SK-N-SH (cell line): ENCODE measurements at regions not wholly inside any gene's neighbourhood (a gene's known extent, or its start where the extent isn't known, plus 50 kb on each side); places are given as distances from the start of the nearest gene placed in this dataset.

ENCODE experiments used
- CTCF ChIA-PET: fragments of 300-600, 350-600 bp; formaldehyde crosslinking; extraction: SDS; loops from one replicate; lab custom pipeline; 2021; lab: Yijun Ruan, JAX
- POLR2A ChIA-PET: fragments of 350-600 bp; sonication (Branson Sonifier 250); formaldehyde crosslinking; extraction: SDS; loops from one replicate; lab custom pipeline; 2020; ENCODE audit warnings: antibody characterized with exemption, inconsistent platforms; lab: Yijun Ruan, JAX
- DNase-seq: peaks from one replicate; pipeline ENCODE4 v3.0.0; 2012
- H2AFZ ChIP-seq: fragments of 200-600 bp; sonication (generic); 2 replicates; pipeline ENCODE4 v1.8.1; 2016; ENCODE audit warnings: antibody characterized with exemption, mild to moderate bottlenecking, low read depth
- H3F3A ChIP-seq: fragments of 200-600 bp; sonication (generic); replicated peaks from 2 replicates; pipeline ENCODE3; 2016; ENCODE audit warnings: antibody characterized with exemption, mild to moderate bottlenecking; ENCODE audit not compliant: insufficient read depth
- H3K27ac ChIP-seq, 2 experiments: fragments of 200-500 bp in 1 of 2; fragments of 200-600 bp in 1 of 2; sonication (Bioruptor generic) in 1 of 2; sonication (generic), shearing (Covaris generic) in 1 of 2; 2 replicates each; pipeline versions ENCODE4 v1.5.1 to v1.6.1; 2014 to 2016; ENCODE audit warnings: low read depth in 2 of 2, inconsistent platforms in 1 of 2, low read length in 1 of 2, mild to moderate bottlenecking in 1 of 2, mixed read lengths in 1 of 2
- H3K27me3 ChIP-seq: fragments of 200-600 bp; sonication (generic), shearing (Covaris generic); 2 replicates; pipeline ENCODE4 v1.6.1; 2016; ENCODE audit warnings: mixed run types; ENCODE audit not compliant: insufficient read depth
- H3K36me3 ChIP-seq, 2 experiments: fragments of 200-500 bp in 1 of 2; fragments of 200-600 bp in 1 of 2; sonication (Bioruptor generic) in 1 of 2; sonication (generic) in 1 of 2; replicated peaks in 1 of 2; 2 replicates each; pipeline versions ENCODE3 to v1.5.1; 2014 to 2016; ENCODE audit warnings: low read length in 1 of 2, mild to moderate bottlenecking in 1 of 2; ENCODE audit not compliant: insufficient read depth in 2 of 2, control insufficient read depth in 1 of 2
- H3K4me1 ChIP-seq, 2 experiments: fragments of 200-500 bp in 1 of 2; fragments of 200-600 bp in 1 of 2; sonication (Bioruptor generic) in 1 of 2; sonication (generic), shearing (Covaris generic) in 1 of 2; 2 replicates each; pipeline versions ENCODE4 v1.5.1 to v1.6.1; 2014 to 2016; ENCODE audit warnings: low read depth in 1 of 2, low read length in 1 of 2, mixed run types in 1 of 2; ENCODE audit not compliant: insufficient read depth in 2 of 2, control insufficient read depth in 1 of 2
- H3K4me2 ChIP-seq: fragments of 200-600 bp; sonication (generic), shearing (Covaris generic); 2 replicates; pipeline ENCODE4 v1.6.1; 2017; ENCODE audit warnings: mixed run types
- H3K4me3 ChIP-seq, 2 experiments: fragments of 200-500 bp in 1 of 2; fragments of 200-600 bp in 1 of 2; sonication (Bioruptor generic) in 1 of 2; sonication (generic), shearing (Covaris generic) in 1 of 2; 2 replicates each; pipeline versions ENCODE4 v1.5.1 to v1.8.1; 2014 to 2016; ENCODE audit warnings: low read depth in 2 of 2, inconsistent platforms in 1 of 2, low read length in 1 of 2, mild to moderate bottlenecking in 1 of 2, mixed read lengths in 1 of 2, moderate library complexity in 1 of 2
- H3K79me2 ChIP-seq: fragments of 200-600 bp; sonication (generic); 2 replicates; pipeline ENCODE4 v1.8.1; 2017; ENCODE audit warnings: mild to moderate bottlenecking; ENCODE audit not compliant: insufficient read depth
- H3K9ac ChIP-seq: fragments of 200-600 bp; sonication (generic); 2 replicates; pipeline ENCODE4 v1.6.1; 2017; ENCODE audit warnings: mixed run types
- H3K9me2 ChIP-seq: fragments of 200-600 bp; sonication (generic); 2 replicates; pipeline ENCODE4 v1.6.1; 2017; ENCODE audit warnings: mixed run types
- H3K9me3 ChIP-seq: fragments of 200-600 bp; sonication (generic); 2 replicates; pipeline ENCODE4 v1.6.1; 2017; ENCODE audit warnings: mixed run types, mild to moderate bottlenecking, moderate library complexity
- H4K20me1 ChIP-seq: fragments of 200-600 bp; sonication (generic); 2 replicates; pipeline ENCODE4 v1.6.1; 2017; ENCODE audit warnings: mild to moderate bottlenecking, mixed run types; ENCODE audit not compliant: insufficient read depth
- ELF1 ChIP-seq: IDR thresholded peaks from 2 replicates; pipeline ENCODE4 v1.4.0; 2012
- EP300 ChIP-seq, 2 experiments: IDR thresholded peaks; 2 replicates each; pipeline versions ENCODE4 v1.4.0 to v1.6.1; 2012; ENCODE audit warnings: borderline replicate concordance in 1 of 2, low read depth in 1 of 2, low read length in 1 of 2
- EZH2phosphoT487 ChIP-seq: fragments of 200-600 bp; sonication (generic); IDR thresholded peaks from 2 replicates; pipeline ENCODE4 v1.6.1; 2017; ENCODE audit warnings: low read depth, mixed run types, mild to moderate bottlenecking, antibody characterized with exemption, moderate library complexity, borderline replicate concordance
- FOSL2 ChIP-seq: IDR thresholded peaks from 2 replicates; pipeline ENCODE4 v1.4.0; 2012; ENCODE audit warnings: low read depth, mild to moderate bottlenecking, moderate library complexity, borderline replicate concordance
- FOXM1 ChIP-seq: IDR thresholded peaks from 2 replicates; pipeline ENCODE4 v1.4.0; 2012; ENCODE audit warnings: low read depth, mild to moderate bottlenecking
- GABPA ChIP-seq: IDR thresholded peaks from 2 replicates; pipeline ENCODE4 v1.4.0; 2012; ENCODE audit warnings: low read depth, mild to moderate bottlenecking
- GATA2 ChIP-seq: sonication (generic); formaldehyde crosslinking; IDR thresholded peaks from 2 replicates; pipeline ENCODE4 v1.5.0; 2020; ENCODE audit warnings: mild to moderate bottlenecking, missing genetic modification reagents
- IRF3 ChIP-seq: fragments of 150-350 bp; IDR thresholded peaks from 2 replicates; pipeline ENCODE4 v1.6.1; 2016; ENCODE audit warnings: mild to moderate bottlenecking, low read depth, low read length
- MAX ChIP-seq: IDR thresholded peaks from 2 replicates; pipeline ENCODE4 v1.4.0; 2012; ENCODE audit warnings: low read depth
- MEF2A ChIP-seq: IDR thresholded peaks from 2 replicates; pipeline ENCODE4 v1.4.0; 2012; ENCODE audit warnings: low read depth, borderline replicate concordance
- NFIC ChIP-seq: IDR thresholded peaks from 2 replicates; pipeline ENCODE4 v1.4.0; 2012; ENCODE audit warnings: borderline replicate concordance
- RAD21 ChIP-seq: IDR thresholded peaks from 2 replicates; pipeline ENCODE4 v1.6.1; 2012; ENCODE audit warnings: mild to moderate bottlenecking, low read length
- REST ChIP-seq: IDR thresholded peaks from 2 replicates; pipeline ENCODE4 v1.6.1; 2012; ENCODE audit warnings: mild to moderate bottlenecking, low read depth, low read length, moderate library complexity
- RXRA ChIP-seq: IDR thresholded peaks from 2 replicates; pipeline ENCODE4 v1.4.0; 2012; ENCODE audit warnings: low read depth, mild to moderate bottlenecking, borderline replicate concordance
- SIN3A ChIP-seq: IDR thresholded peaks from 2 replicates; pipeline ENCODE4 v1.6.1; 2012; ENCODE audit warnings: low read depth, mild to moderate bottlenecking, low read length, moderate library complexity, borderline replicate concordance
- USF1 ChIP-seq: IDR thresholded peaks from 2 replicates; pipeline ENCODE4 v1.4.0; 2012; ENCODE audit warnings: low read depth, borderline replicate concordance
- USF2 ChIP-seq: fragments of 150-350 bp; IDR thresholded peaks from 2 replicates; pipeline ENCODE4 v1.6.1; 2017; ENCODE audit warnings: antibody characterized with exemption, low read length, low read depth, borderline replicate concordance
- ZBTB33 ChIP-seq: IDR thresholded peaks from 2 replicates; pipeline ENCODE4 v1.4.0; 2012; ENCODE audit warnings: low read depth, borderline replicate concordance
- WGBS: methylation state at CpG from one replicate; pipeline ENCODE4 v1.1.6; 2017; ENCODE audit warnings: low lambda C conversion rate; 5-methylcytosine and 5-hydroxymethylcytosine counted together

- no peak for TF ChIP-seq GATA2 (CRISPR knock-in tag)
- no peak for DNase-seq
Observed at GRCh38 chr5:39898731-39899130, 474.0 kb upstream of the DAB2 start.

GRCh38 chr5:39896706-39897105 is 471.9 kb upstream of the DAB2 start:
- H3K4me2 ChIP-seq = no peak overlapping the region
- no peaks in the 10 kb centered on the region for H3K4me1 ChIP-seq
- CTCF ChIA-PET = no interaction called here
- H3K9ac ChIP-seq = no peak overlapping the region
- H3K27me3 ChIP-seq = no peaks in the 10 kb centered on the region
- no peaks in the 10 kb centered on the region for H3K9me3 ChIP-seq
- no peak overlapping the region for H2AFZ ChIP-seq
- no peak overlapping the region for H3K27ac ChIP-seq
- no peaks in the 10 kb centered on the region for H3K36me3 ChIP-seq
- H3F3A ChIP-seq = no peaks in the 10 kb centered on the region
- POLR2A ChIA-PET = no interaction called here
- TF ChIP-seq IRF3 = no peak
- TF ChIP-seq SIN3A = no peak
- TF ChIP-seq MEF2A = no peak
- TF ChIP-seq GABPA = no peak
- TF ChIP-seq MAX = no peak
- no peak for TF ChIP-seq USF1
- no peak for TF ChIP-seq NFIC
- no peak for TF ChIP-seq ELF1
- no peak for TF ChIP-seq FOSL2
- no peak for TF ChIP-seq REST
- no peak for TF ChIP-seq ZBTB33
- TF ChIP-seq GATA2 (CRISPR knock-in tag) = no peak
- no peak for TF ChIP-seq USF2
- TF ChIP-seq EZH2phosphoT487 = no peak
- TF ChIP-seq RXRA = no peak
- TF ChIP-seq RAD21 = no peak
- no peak for TF ChIP-seq EP300 (IDR thresholded peaks at IDR 0.05; ENCODE audit: borderline replicate concordance in 1 of 2, low read depth in 1 of 2, low read length in 1 of 2)
- TF ChIP-seq FOXM1 = no peak
- WGBS = 25% methylated on average over 5 of the region's 5 CpGs
- no peaks in the 10 kb centered on the region for H3K9me2 ChIP-seq
- no peaks in the 10 kb centered on the region for H3K79me2 ChIP-seq
- DNase-seq = no peak
- H3K4me3 ChIP-seq = no peak overlapping the region
- no peaks in the 10 kb centered on the region for H4K20me1 ChIP-seq

More at GRCh38 chr5:39898731-39899130, 474.0 kb upstream of the DAB2 start:
- Histone ChIP-seq H2AFZ (no peak overlapping the region), H3K4me2 (no peak overlapping the region), H3K36me3 (no peaks in the 10 kb centered on the region), H4K20me1 (no peaks in the 10 kb centered on the region), H3K9ac (no peak overlapping the region), H3K27me3 (no peaks in the 10 kb centered on the region), H3K4me3 (no peak overlapping the region), H3K79me2 (no peaks in the 10 kb centered on the region), H3K9me2 (no peaks in the 10 kb centered on the region), H3F3A (no peaks in the 10 kb centered on the region), H3K27ac (no peak overlapping the region), H3K9me3 (no peaks in the 10 kb centered on the region), H3K4me1 (no peaks in the 10 kb centered on the region)
- CTCF ChIA-PET = no interaction called here
- POLR2A ChIA-PET = no interaction called here
- 8% methylated on average over 1 of the region's 1 CpG for WGBS
